Inferior parietal cortex (tissue), 1 donor: ENCODE measurements at regions not wholly inside any gene's neighbourhood (a gene's known extent, or its start where the extent isn't known, plus 50 kb on each side); places are given as distances from the start of the nearest gene placed in this dataset.
"Not testable (repeated sequence)": the region's sequence is repeated elsewhere in the genome, so short reads cannot be mapped to it uniquely, and the experiment has no call there.

Experiments used
- DNase-seq: peaks from one replicate; pipeline ENCODE4 v3.0.0-alpha.2; 2016; ENCODE audit errors: extremely low spot score

DNA sequence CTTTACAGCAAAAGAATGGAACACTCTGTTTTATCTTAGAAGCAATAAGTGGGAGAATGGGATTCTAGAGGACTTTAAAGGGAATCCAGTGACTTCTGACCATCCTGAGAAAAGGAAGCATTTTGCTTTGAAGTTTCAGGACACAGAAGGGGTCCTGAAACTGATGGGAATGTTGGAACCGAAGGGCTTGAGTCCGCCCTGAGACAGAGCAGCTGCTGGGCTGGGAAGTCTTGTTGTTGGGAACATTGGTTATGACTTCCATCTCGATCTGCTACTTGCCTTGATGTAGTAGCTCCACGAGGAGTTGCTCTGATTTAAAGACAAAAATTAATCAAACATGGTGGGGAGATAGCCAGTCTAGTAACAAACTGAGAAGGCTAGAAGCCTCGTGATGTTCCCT is 177.6 kb downstream of the JCAD start:
- no peak for DNase-seq

DNA sequence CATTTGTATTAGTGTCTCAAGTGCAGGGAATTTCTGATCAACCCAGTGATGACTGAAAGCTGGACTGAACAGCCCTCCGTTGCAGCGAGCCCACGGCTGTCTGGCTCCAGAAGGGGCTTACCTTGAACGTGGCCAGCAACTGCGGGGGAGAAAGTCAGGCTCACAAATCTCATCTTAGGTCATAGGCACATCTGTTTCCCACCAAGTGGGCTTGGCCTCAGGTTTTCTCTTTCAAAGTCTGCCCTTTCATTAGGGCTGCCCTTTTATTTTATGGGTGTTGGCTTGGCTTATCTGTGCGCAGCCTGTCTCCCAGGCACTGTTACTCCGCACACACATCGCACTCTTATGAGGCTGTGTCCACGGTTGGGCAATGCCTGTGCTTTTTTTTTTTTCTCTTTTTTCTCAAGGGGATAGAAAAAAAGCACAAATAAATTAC is 178.0 kb downstream of the JCAD start:
- DNase-seq: no peak

DNA sequence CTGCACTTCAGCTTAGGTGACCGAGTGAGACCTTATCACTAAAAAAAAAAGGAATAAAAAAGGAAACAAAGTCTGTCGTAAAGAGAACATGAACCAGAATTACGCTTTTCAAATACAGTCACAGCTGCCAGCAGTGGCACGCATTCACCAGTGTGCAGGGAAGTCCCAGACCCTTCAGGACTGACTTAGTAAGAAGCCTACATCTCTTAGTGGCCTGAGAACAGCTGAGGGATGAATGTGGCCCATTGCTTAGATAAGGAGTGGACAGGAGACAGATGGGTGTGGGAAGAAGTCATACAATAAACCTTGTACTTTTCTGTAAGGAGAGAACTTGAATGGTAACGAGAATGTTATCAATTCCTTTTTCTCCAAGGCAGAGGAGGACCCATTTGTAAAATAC is 178.5 kb downstream of the JCAD start:
- DNase-seq: no peak

DNA sequence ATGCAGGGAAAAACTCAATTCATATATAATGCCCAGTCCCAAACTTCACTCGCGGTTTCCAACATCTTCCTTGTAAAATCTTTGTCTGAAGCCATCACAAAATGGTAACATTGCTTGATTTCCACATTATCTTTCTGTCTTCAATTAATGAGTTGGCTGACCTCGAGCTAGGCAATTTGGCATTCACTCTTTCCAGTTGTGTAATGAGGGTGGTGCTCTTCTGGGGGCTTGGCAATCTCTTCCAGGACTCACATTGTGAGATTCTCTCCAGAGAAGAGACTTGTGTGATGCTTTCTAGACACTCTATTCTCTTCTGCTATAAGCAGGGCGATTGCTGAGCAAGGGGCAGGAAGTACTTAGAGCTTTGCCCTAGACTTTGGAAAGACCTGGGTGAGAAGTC is 179.5 kb downstream of the JCAD start:
- no peak for DNase-seq

DNA sequence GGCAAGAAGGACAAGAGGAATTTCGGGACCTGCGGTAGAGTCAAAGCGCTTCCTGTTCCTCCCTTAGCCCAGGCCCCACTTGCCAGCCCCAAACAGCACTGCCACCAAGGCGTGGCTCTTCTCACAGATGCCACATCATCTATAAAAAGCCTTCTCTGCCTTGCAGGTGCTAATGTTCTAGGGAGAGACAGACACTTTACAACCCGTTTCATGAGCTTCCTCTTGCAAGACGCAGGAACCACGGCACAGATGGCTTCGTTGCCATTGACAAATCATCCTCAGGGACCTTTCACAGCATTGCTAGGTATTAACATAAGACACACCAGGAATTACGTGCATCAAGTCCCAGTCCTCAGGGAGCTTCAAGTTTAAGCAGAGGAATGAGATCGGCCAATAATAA is 180.9 kb downstream of the JCAD start:
- DNase-seq: no peak

DNA sequence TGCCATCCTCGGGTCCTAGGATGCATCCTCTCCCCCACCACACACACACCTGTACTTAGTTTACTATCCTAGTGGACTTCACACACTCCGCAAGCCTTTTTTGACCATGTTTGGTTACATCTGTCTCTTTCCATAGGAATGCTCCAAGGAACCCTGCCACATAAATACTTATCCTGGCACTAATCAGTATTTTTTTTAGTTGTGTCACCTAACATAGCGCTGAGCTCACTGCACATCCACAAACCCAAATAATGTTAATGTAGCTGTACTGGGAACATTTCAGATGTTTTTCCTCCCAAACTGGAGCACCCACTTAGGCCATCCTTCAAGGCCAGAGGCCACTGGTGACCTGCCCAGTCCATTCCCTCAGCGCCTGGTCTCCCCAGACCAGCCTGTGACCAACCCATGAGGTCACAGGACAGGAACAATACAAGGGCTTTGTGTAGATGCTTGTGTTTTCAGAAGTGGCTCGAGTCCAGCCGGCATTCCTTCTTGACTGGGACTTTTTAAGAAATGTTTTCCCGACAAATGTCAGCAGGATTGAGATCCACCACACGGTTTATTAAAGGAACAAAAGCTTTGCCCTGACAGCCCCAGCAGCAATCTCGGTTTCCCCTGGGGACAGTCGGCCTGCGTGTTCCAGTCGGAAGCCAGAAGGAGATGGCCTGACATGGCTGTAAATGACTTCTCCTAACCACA is 181.4 kb downstream of the JCAD start:
- no peak for DNase-seq

DNA sequence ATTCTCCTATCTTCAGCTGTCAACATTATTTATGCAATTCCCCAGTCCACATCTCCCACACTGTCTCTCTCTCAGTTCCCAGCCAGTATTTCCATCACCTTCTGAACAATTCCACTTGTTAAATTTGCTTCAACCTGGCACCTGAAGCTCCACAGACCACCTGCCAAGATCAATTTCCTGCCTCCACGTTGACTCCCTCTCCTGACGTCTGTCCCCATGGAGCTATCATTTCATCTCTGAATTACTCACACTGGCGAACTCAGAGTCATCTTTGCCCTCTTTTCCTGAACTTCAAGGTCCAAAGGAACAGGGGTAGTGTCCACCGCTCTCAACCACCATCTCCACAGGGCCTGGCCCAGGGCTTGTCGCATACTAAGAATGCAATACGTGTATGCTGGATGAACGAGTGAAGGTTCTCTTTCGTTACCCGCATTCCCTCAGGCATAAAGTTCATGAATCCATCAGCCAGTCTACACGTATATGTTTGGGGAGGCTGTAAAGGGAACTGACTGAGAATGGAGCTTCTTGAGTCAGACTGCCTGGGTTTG is 183.3 kb downstream of the JCAD start:
- DNase-seq: no peak

DNA sequence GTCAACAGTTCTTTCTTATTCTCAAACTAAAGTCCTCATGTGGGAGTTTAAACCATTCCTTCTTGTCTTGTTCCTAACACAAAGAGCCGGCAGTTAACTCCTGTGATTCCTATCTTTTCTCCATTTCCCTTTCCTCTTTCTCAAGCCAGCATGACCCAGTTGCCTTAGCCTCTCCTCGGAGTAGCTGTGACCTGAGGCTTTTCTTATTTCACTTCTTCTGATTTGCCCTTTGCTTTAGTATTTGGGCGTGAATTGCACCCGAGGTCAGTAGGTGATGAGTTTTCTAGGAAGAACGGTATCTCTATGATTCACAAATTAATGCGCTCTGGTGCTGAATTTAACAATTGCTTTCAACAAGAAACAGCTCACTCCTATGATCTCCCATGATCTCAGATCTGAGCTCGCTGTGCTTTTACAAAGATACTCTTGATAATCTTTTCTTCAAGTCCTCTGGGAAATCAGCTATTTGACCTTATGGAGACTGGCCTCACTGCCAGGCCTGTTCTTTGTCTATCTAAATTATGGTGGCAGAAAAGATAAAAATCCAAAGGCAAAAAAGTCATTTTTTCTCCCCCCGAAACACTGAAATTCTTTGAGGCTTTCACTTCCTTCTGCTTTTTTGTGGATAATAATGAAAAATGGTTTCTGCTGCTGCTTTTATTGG is 184.6 kb downstream of the JCAD start:
- DNase-seq: no peak

DNA sequence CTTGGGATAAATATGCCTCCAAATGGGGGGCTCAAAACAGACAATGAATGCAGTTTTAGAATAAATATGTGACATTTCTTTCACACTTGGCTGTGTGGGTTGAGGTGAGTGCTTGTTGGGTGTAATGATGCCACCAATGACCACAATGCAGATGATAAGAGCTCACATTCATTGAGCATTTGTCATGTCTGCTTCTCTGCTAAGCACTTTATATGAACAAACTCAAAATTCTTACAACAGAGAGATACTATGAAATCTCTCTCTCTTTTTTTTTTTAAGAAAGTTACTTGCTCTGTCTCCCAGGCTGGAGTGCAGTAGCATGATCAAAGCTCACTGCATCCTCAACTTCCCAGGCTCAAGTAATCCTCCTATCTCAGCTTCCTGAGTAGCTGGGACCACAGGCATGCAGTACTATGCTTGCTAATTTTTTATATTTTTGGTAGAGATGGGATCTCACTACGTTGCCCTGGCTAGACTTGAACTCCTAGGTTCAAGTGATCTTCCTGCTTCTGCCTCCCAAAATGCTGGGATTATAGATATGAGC is 185.4 kb downstream of the JCAD start:
- no peak for DNase-seq

DNA sequence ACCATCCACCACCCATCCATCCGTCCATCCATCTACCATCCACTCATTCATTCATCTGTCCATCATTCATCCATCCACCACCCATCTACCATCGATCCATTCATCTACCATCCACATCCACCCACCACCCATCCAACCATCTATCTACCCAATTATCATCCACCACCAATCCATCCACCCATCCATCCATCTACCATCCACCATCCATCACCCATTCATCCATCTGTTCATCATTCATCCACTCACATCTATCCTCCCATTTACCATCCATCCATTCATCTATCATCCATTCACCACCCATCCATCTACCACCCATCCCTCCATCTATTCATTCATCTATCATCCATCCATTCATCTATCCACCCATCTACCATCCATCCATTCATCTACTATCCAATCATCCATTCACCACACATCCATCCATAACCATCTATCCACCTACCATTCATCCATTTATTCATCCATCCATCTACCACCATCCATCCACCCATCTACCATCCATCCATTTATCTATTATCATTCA is 188.8 kb downstream of the JCAD start:
- DNase-seq: no peak

DNA sequence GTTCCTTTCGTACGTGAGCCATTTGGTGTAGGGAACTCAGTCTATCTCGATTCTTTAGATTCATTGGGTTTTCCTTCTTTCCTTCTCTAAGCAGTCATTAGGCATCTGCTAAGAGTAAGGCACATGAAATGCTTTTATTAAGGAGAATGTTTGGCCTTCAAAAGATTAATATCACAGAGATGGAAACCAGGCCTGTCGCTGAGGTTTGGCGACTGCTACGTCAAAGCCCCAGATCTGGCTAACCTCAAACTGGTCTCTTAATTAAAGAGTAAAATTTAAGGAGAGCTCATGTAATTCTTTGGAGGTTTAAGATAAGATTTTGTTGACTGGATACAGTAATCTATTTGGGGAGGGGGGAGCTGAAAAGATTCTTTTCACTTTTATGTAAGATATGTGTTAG is 189.8 kb downstream of the JCAD start:
- no peak for DNase-seq

DNA sequence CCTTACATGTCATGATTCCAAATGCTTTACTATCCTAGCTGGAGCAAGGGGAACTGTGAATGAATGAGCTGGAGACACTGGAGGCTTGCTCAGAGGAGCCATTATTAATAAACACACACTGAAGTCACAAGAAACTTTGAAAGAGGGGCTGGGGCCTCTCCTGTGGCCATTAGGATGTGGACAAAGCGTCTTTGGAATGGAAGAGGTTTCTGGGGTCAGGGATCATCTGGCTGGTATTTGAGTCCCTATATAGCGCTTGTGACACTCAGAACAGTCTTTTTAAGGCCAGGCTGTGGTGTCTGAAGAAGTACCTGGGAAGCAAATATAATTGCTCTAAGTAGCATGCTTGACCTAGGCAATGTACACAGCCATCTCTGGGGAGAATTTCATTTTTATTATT is 193.0 kb downstream of the JCAD start:
- DNase-seq: no peak

DNA sequence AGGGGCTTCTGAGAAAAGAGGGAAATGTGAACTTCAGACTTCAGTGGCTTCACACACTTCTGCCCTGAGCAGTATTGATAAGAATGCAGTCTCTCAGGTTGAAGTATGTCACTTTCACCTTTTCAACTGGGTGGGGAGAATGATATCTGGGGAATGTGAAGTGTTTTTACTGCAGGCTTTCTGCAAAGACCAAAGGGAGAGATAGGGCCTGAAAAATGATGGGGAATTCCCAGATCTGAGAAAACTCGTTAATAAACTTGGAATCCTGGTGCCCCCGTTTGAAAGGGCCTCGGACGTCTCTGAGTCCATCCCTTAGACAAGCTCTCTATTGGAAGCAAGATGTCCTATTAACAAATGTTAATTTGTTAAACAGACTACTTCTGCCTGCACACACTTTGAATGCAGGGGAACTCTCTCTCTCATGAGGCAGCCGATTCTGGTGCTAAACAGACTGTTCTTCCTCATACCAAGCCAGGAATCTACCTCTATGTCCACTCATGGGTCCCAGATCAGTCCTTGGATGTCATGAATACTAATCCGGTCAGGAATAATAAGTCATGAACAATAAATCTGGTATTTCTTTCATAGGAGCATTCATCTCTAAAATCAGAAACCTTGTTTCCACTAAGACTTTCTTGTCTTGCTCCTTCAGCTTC is 193.6 kb downstream of the JCAD start:
- DNase-seq: no peak

DNA sequence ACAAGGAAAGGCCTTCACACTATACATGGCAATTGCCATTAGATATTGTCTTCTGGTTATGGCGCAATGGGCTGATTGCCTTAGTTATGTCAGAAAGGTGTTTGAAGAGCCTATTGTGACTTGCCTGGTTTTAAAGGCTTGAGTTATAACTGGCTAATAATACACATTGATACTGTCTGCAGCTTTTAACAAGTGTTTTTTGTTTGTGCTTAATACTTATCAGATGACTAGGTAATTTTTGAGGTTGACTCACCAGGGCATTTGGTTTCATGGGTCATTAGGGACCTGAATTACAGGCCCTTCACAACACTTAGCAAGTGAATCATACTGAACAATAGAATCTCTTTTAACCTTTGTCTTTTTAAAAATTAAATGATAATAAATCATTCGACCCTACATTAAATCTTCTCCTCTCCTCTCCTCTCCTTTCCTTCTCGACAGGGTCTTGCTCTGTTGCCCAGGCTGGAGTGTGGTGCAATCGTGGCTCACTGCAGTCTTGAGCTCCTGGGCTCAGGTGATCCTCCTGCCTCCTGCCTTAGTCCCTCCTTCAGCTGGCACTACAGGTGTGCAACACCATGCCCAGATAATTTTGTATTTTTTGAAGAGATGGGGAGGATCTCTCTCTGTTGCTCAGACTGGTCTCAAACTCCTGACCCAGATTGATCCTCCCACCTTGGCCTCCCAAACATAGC is 196.3 kb downstream of the JCAD start:
- no peak for DNase-seq

DNA sequence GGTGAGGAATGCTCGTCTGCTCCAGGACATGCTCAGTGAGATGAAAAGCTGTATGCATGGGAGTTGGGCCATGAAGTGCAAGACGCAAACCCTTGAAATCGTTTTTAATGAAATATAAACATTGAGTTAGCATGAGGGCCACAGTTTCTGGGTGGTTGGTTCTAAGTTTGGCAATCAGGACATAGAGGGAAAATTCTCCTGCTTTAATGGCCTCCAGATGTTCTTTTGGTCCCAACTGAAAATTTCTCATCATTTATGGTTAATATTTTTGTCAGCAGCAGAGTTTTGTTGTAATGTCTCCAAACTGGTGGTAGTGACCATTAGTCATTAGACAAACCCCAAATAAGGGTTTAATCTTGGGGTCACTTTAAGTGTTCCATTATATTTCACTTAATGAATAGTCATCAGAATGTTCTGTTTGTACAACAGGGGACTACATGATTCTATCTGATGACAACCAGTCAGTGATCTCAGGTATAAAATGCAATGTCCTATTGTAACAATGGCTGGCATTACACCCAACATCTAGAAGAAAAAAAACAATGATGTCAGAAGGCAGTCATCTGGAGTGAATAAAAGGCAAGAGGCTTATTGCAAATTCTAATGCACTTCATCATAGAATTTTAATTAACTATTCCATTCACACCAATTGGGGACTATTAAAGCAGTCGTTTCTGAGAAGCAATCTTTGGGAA is 197.4 kb downstream of the JCAD start:
- DNase-seq: no peak

DNA sequence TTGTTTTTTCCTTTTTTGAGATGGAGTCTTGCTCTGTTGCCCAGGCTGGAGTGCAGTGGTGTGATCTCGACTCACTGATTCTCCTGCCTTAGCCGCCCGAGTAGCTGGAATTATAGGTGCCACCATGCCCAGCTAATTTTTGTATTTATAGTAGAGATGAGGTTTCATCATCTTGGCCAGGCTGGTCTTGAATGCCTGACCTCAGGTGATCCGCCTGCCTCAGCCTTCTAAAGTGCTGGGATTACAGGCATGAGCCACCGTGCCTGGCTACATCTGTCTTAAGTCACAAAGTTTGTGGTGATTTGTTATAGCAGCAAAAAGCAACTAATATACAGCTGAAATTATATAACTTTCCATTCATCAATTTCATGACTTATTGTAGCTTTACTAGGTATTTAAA is 198.2 kb downstream of the JCAD start:
- not testable (repeated sequence) for DNase-seq

DNA sequence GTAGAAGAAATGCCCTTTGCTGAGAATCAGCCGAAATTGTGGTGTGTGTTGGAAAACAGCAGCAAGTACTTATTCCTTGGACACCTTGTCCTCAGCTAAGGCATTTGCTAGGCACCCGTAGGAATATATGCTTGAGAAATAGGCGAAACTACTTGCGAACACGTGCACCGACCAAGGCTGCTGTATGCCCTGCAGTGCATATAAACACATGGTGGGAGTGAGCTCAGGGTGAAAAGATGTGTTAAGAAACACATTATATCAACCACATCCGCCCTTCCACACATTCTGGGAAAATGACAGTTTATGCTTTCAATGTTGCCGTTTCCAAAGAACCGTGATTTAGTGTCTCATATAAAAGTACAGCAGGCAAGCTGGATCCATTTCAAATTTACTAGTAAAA is 199.2 kb downstream of the JCAD start:
- DNase-seq: no peak

DNA sequence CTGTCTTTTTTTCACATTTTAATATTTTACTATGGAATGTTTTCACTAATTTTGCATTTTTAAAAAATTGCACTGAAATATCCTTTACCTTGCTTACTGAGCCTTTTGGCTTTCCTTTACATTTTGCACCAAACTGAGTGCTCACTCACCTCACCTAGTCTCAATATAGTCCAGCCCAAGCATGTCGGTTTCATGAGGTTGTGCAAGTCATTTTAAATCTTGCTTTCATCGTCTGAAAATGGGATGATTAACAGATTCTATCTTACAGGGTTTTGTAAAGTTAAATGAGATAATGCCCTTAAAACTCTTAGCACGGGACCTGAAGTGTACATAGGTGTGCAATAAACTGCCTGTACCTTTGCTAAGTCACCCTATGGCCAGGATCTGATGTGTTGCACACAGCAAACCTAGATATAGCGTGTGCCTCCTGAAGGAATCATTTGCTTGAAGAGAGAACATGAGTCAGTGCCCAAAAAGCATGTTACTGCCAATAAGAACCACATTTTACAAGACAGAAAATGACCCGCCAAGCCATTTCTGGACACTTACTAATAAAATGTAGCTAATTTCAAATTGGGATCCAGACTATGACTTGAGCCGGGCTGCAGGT is 199.8 kb downstream of the JCAD start:
- DNase-seq: no peak

DNA sequence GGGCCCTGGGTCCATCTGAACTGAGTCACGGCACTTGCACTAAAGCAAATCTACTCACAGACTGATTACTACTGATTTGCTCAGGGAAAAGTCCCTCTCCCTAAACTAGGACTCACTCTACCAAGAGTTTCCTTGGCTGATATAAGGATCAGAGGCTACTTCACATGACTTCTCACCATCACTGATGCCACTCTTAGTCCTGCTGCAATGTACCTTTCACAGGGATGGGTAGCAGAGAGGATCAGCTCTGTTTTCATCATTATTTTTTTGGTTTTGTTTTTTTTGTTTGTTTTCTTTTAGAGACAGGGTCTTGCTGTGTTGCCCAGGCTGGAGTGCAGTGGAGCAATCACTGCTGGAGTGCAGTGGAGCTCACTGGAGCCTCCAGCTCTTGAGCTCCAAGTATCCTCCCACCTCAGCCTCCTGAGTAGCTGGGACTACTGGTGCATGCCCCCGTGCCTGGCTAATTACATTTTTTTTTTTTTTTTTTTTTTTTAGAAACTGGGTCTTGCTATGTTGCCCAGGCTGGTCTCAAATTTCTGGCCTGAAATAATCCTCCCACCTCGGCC is 200.6 kb downstream of the JCAD start:
- DNase-seq: no peak
